HepG2 (cell line): ENCODE measurements at regions not wholly inside any gene's neighbourhood (a gene's known extent, or its start where the extent isn't known, plus 50 kb on each side); places are given as distances from the start of the nearest gene placed in this dataset.

Experiments
- ATAC-seq: fragments of 200-7000 bp; cut with Tn5 transposase; 3 replicates; pipeline ENCODE4 v1.9.1; 2020; ENCODE audit warnings: mild to moderate bottlenecking, moderate library complexity
- BruUV-seq: library from RNA; stranded (reverse); fragments of 400-500 nt; replicated peaks from 2 replicates; lab custom pipeline; 2021; lab: Mats Ljungman, UMichigan
- CTCF ChIA-PET: fragments of 300-600 bp; formaldehyde crosslinking; extraction: SDS; loops from one replicate; lab custom pipeline; 2021; ENCODE audit warnings: low total read pairs, inconsistent platforms, low intra/inter-chr PET ratio; lab: Yijun Ruan, JAX
- POLR2A ChIA-PET: fragments of 350-600 bp; sonication (Branson Sonifier 250); formaldehyde crosslinking; loops from one replicate; lab custom pipeline; 2020; ENCODE audit warnings: antibody characterized with exemption, inconsistent platforms; lab: Yijun Ruan, JAX
- DNase-seq: peaks from one replicate; pipeline ENCODE4 v3.0.0-alpha.2; 2015; ENCODE audit warnings: low spot score
- FAIRE-seq: peaks from 3 replicates; lab custom pipeline; 2011; peaks lifted over from hg19 to GRCh38; lab: Jason Lieb, UNC
- H2AFZ ChIP-seq: one replicate; pipeline ENCODE4 v1.6.1; 2011; ENCODE audit warnings: low read length, inconsistent platforms
- H3K27ac ChIP-seq: fragments of 300-600 bp; 3 replicates; pipeline ENCODE4 v1.8.0; 2011; ENCODE audit warnings: mixed run types, mild to moderate bottlenecking, mixed read lengths, low read length, inconsistent platforms; ENCODE audit not compliant: insufficient read depth; ENCODE audit errors: extremely low read length
- H3K27me3 ChIP-seq, 2 experiments: fragments of 200-600 bp in 1 of 2; 2 replicates in 1 of 2; 3 replicates in 1 of 2; pipeline versions ENCODE4 v1.6.0 to v1.8.0; 2011; ENCODE audit warnings: low read length in 2 of 2, mild to moderate bottlenecking in 2 of 2, moderate library complexity in 2 of 2, inconsistent platforms in 1 of 2; ENCODE audit not compliant: insufficient read depth in 2 of 2, control insufficient read depth in 1 of 2
- H3K36me3 ChIP-seq, 2 experiments: fragments of 200-600 bp in 1 of 2; replicated peaks in 1 of 2; 2 replicates in 1 of 2; 3 replicates in 1 of 2; pipeline versions ENCODE4 v1.5.1 to v1.8.0; 2011; ENCODE audit warnings: low read length in 2 of 2, inconsistent platforms in 1 of 2; ENCODE audit not compliant: insufficient read depth in 2 of 2, control insufficient read depth in 1 of 2
- H3K4me1 ChIP-seq: 2 replicates; pipeline ENCODE4 v1.5.1; 2012; ENCODE audit warnings: low read length, inconsistent platforms; ENCODE audit not compliant: insufficient read depth
- H3K4me2 ChIP-seq: 2 replicates; pipeline ENCODE4 v1.6.0; 2011; ENCODE audit warnings: low read depth, low read length, inconsistent platforms
- H3K4me3 ChIP-seq, 3 experiments: fragments of 200-600 bp in 1 of 3; sonication (generic), shearing (Covaris generic) in 1 of 3; replicated peaks in 1 of 3; 2 replicates each; pipeline ENCODE4 v1.5.1; 2011 to 2016; ENCODE audit warnings: low read length in 3 of 3, inconsistent platforms in 2 of 3, low read depth in 2 of 3, mild to moderate bottlenecking in 2 of 3, control low read depth in 1 of 3, mixed read lengths in 1 of 3; ENCODE audit not compliant: insufficient read depth in 1 of 3
- H3K79me2 ChIP-seq: one replicate; pipeline ENCODE4 v1.6.1; 2011; ENCODE audit warnings: low read length, inconsistent platforms; ENCODE audit not compliant: insufficient read depth
- H3K9ac ChIP-seq: 2 replicates; pipeline ENCODE4 v1.6.0; 2011; ENCODE audit warnings: mild to moderate bottlenecking, low read depth, low read length, inconsistent platforms; ENCODE audit not compliant: insufficient read depth
- H3K9me3 ChIP-seq: 2 replicates; pipeline ENCODE4 v1.5.1; 2012; ENCODE audit warnings: mild to moderate bottlenecking, low read length
- H4K20me1 ChIP-seq: 2 replicates; pipeline ENCODE4 v1.6.0; 2011; ENCODE audit warnings: inconsistent platforms, mild to moderate bottlenecking, low read length, moderate library complexity; ENCODE audit not compliant: insufficient read depth
- ADNP ChIP-seq: sonication (generic); formaldehyde crosslinking; IDR thresholded peaks from 2 replicates; pipeline ENCODE4 v1.4.0; 2020; ENCODE audit warnings: missing genetic modification reagents
- ETS1 ChIP-seq: sonication (generic); formaldehyde crosslinking; IDR thresholded peaks from 2 replicates; pipeline ENCODE4 v1.4.0; 2020; ENCODE audit warnings: missing genetic modification reagents
- HCFC1 ChIP-seq: fragments of 150-350 bp; IDR thresholded peaks from 2 replicates; pipeline ENCODE4 v1.6.1; 2014; ENCODE audit warnings: low read depth, low read length
- HHEX ChIP-seq: IDR thresholded peaks from 2 replicates; pipeline ENCODE4 v1.6.1; 2016; ENCODE audit warnings: control low read depth
- HOXA7 ChIP-seq: sonication (generic); formaldehyde crosslinking; IDR thresholded peaks from 2 replicates; pipeline ENCODE4 v1.8.1; 2022; ENCODE audit warnings: mild to moderate bottlenecking, missing genetic modification reagents, moderate library complexity
- KDM1A ChIP-seq: IDR thresholded peaks from 2 replicates; pipeline ENCODE4 v1.6.1; 2016; ENCODE audit warnings: missing compliant biosample characterization
- MIER3 ChIP-seq: IDR thresholded peaks from 2 replicates; pipeline ENCODE4 v1.6.1; 2016; ENCODE audit warnings: missing compliant biosample characterization, borderline replicate concordance
- POGK ChIP-seq: sonication (generic); formaldehyde crosslinking; conservative IDR thresholded peaks from 2 replicates; pipeline ENCODE4 v1.8.0; 2022; ENCODE audit warnings: mild to moderate bottlenecking, moderate library complexity, missing genetic modification reagents
- REL ChIP-seq: sonication (generic); formaldehyde crosslinking; conservative IDR thresholded peaks from 2 replicates; pipeline ENCODE4 v1.8.0; 2022; ENCODE audit warnings: mild to moderate bottlenecking, missing genetic modification reagents, moderate library complexity
- RXRB ChIP-seq: IDR thresholded peaks from 2 replicates; pipeline ENCODE4 v1.6.1; 2016; ENCODE audit warnings: borderline replicate concordance, missing genetic modification reagents, missing compliant biosample characterization
- SAP130 ChIP-seq: IDR thresholded peaks from 2 replicates; pipeline ENCODE4 v1.6.1; 2016; ENCODE audit warnings: low read depth
- STAT5B ChIP-seq: sonication (generic); formaldehyde crosslinking; IDR thresholded peaks from 2 replicates; pipeline ENCODE4 v1.4.0; 2020; ENCODE audit warnings: missing genetic modification reagents
- ZFP62 ChIP-seq: sonication (generic); formaldehyde crosslinking; IDR thresholded peaks from 2 replicates; pipeline ENCODE4 v1.4.0; 2020; ENCODE audit warnings: missing genetic modification reagents
- ZNF18 ChIP-seq: sonication (generic); formaldehyde crosslinking; IDR thresholded peaks from 2 replicates; pipeline ENCODE4 v1.8.0; 2022; ENCODE audit warnings: mild to moderate bottlenecking, missing genetic modification reagents; ENCODE audit not compliant: insufficient replicate concordance
- ZNF280D ChIP-seq: sonication (generic); formaldehyde crosslinking; IDR thresholded peaks from 2 replicates; pipeline ENCODE4 v1.5.1; 2020; ENCODE audit warnings: mild to moderate bottlenecking, missing genetic modification reagents
- ZNF329 ChIP-seq: sonication (generic); formaldehyde crosslinking; IDR thresholded peaks from 2 replicates; pipeline ENCODE4 v1.9.0; 2021; ENCODE audit warnings: low read depth, mild to moderate bottlenecking, missing genetic modification reagents
- WGBS: methylation state at CpG from one replicate; pipeline ENCODE4 v1.1.6; 2017; ENCODE audit warnings: low lambda C conversion rate; 5-methylcytosine and 5-hydroxymethylcytosine counted together
- in situ Hi-C: cut with HindIII; loops from 2 replicates; pipeline ENCODE4 v1.10.0; 2017; ENCODE audit warnings: low pct_unique_long_range_greater_than_20kb; ENCODE audit not compliant: extremely low pct_ligation_motif_present
- intact Hi-C: fragments of 100-400 bp; cut with micrococcal nuclease; formaldehyde crosslinking; loops from one replicate; pipeline ENCODE4 v1.10.0; 2022; ENCODE audit not compliant: unreplicated experiment

GRCh38 chr2:15818881-15819280, 121.5 kb upstream of the MYCN start:
- DNase-seq (no peak), FAIRE-seq (no peak), ATAC-seq (no peak)
- TF ChIP-seq ADNP (CRISPR knock-in tag) (no peak), KDM1A (CRISPR knock-in tag) (no peak), MIER3 (CRISPR knock-in tag) (no peak), HCFC1 (no peak), RXRB (CRISPR knock-in tag) (no peak), REL (no peak), ZFP62 (no peak), HHEX (no peak), HOXA7 (no peak), ETS1 (CRISPR knock-in tag) (no peak), ZNF280D (CRISPR knock-in tag) (no peak), STAT5B (CRISPR knock-in tag) (no peak), SAP130 (CRISPR knock-in tag) (no peak), POGK (CRISPR knock-in tag) (no peak), ZNF329 (CRISPR knock-in tag) (no peak), ZNF18 (CRISPR knock-in tag) (no peak)
- CTCF ChIA-PET, result no interaction called here
- Histone ChIP-seq H3K9ac (no peak overlapping the region), H4K20me1 (no peaks in the 10 kb centered on the region), H3K27me3 (peaks cover 5 to 53% of the 10 kb centered on the region in 2 experiments; a peak in 3 of 5 replicates), H3K36me3 (no peaks in the 10 kb centered on the region), H3K79me2 (no peaks in the 10 kb centered on the region), H3K4me1 (no peaks in the 10 kb centered on the region), H3K4me2 (no peak overlapping the region), H3K9me3 (no peaks in the 10 kb centered on the region), H3K4me3 (no peak overlapping the region), H2AFZ (no peak overlapping the region), H3K27ac (no peak overlapping the region)
- POLR2A ChIA-PET, result no interaction called here
- 47% methylated on average over 2 of the region's 2 CpGs for WGBS
- in situ Hi-C loops, result no loop called here
- intact Hi-C loops, result no loop called here
- no TSS peak for BruUV-seq
